Coronary artery (tissue), 2 donors: ENCODE measurements at regions not wholly inside any gene's neighbourhood (a gene's known extent, or its start where the extent isn't known, plus 50 kb on each side); places are given as distances from the start of the nearest gene placed in this dataset.
"Not testable (repeated sequence)": the region's sequence is repeated elsewhere in the genome, so short reads cannot be mapped to it uniquely, and the experiment has no call there.

Experiments
- DNase-seq: peaks from one replicate; pipeline ENCODE4 v3.0.0-alpha.2; 2017; ENCODE audit warnings: low spot score
- H3K27ac ChIP-seq, 2 donors: fragments of 200-600 bp; sonication (generic); one replicate each; pipeline ENCODE4 v1.5.1; 2016 to 2019
- H3K4me3 ChIP-seq: fragments of 200-600 bp; sonication (generic); 2 replicates; pipeline ENCODE4 v1.5.1; 2016; ENCODE audit warnings: mild to moderate bottlenecking, moderate library complexity
- TF ChIP-seq, protein P1 (sequence below): fragments of 200-600 bp; sonication (generic); IDR thresholded peaks from one replicate; pipeline ENCODE4 v1.5.1; 2019; ENCODE audit warnings: antibody characterized with exemption

DNA sequence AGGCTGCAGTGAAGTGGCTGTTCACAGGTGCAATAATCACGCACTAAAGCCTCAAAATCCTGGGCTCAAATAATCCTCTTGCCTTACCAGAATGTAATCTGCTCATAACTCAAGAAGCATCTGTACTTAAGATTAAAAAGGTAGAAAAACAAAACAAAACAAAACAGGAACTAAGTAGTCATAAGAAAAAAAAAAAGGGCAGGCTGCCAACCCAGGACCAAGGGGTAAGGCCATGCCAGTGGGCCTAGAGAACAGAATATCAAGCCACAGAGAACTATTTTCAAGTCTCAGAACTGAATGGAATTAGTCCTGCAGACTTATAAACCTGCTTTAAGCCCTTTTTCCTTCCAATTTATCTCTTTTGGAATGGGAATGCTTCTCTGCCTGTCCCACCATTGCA is 64.8 kb upstream of the TBC1D3K start:
- TF ChIP-seq, protein P1, sequence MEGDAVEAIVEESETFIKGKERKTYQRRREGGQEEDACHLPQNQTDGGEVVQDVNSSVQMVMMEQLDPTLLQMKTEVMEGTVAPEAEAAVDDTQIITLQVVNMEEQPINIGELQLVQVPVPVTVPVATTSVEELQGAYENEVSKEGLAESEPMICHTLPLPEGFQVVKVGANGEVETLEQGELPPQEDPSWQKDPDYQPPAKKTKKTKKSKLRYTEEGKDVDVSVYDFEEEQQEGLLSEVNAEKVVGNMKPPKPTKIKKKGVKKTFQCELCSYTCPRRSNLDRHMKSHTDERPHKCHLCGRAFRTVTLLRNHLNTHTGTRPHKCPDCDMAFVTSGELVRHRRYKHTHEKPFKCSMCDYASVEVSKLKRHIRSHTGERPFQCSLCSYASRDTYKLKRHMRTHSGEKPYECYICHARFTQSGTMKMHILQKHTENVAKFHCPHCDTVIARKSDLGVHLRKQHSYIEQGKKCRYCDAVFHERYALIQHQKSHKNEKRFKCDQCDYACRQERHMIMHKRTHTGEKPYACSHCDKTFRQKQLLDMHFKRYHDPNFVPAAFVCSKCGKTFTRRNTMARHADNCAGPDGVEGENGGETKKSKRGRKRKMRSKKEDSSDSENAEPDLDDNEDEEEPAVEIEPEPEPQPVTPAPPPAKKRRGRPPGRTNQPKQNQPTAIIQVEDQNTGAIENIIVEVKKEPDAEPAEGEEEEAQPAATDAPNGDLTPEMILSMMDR: no peak
- Histone ChIP-seq H3K4me3 (no peak overlapping the region), H3K27ac (no peak overlapping the region)
- no peak for DNase-seq

DNA sequence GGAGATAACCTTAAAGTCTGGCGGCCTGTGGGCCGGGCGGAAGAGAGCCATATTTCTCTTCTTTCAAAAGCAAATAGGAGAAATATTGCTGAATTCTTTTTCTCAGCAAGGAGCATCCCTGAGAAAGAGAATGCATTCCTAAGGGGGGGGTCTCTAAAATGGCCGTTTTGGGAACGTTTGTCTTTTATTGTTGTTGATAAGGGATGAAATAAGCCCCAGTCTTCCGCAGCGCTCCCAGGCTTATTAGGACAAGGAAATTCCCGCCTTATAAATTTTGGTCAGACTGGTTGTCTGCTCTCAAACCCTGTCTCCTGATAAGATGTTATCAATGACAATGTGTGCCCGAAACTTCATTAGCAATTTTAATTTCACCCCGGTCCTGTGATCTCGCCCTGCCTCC is 65.8 kb upstream of the TBC1D3K start:
- H3K27ac ChIP-seq, DNase-seq, H3K4me3 ChIP-seq: not testable (repeated sequence)

DNA sequence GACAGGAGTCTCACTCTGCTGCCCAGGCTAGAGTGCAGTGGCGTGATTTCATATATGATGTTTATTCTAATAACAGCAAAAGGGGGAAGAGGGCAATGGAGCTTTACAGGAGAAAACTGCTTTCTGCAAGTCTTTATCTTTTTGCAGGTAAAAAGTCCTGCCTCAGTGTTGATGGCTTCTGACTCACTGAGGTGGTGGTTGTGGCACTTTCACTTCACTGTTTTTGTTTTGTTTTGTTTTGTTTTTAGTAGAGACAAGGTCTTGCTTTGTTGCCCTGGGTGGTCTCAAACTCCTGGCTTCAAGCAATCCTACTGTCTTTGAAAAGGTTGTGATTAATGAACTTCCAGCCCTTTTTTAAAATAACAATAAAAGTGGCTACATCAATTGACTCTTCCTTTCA is 68.0 kb upstream of the TBC1D3K start:
- DNase-seq: no peak
- no peak overlapping the region for H3K27ac ChIP-seq
- TF ChIP-seq, protein P1: no peak
- H3K4me3 ChIP-seq: no peak overlapping the region

DNA sequence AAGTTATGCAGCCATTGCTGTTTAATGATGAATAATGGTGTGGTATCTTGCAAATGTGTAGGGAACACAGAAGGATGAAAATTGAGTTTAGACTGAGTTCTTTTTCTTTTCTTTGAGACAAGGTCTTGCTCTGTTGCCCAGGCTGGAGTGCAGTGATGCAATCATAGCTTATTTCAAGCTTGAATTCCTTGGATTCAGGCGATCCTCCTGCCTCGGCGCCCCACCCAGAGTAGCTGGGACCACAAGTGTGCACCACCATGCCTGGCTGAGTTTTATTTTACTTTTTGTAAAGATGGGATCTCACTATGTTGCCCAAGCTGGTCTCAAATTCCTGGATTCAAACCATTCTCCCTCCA is 74.6 kb upstream of the TBC1D3K start:
- TF ChIP-seq, protein P1: no peak
- peak; percentile 28 for DNase-seq
- Histone ChIP-seq H3K4me3 (no peak overlapping the region), H3K27ac (no peak overlapping the region)

DNA sequence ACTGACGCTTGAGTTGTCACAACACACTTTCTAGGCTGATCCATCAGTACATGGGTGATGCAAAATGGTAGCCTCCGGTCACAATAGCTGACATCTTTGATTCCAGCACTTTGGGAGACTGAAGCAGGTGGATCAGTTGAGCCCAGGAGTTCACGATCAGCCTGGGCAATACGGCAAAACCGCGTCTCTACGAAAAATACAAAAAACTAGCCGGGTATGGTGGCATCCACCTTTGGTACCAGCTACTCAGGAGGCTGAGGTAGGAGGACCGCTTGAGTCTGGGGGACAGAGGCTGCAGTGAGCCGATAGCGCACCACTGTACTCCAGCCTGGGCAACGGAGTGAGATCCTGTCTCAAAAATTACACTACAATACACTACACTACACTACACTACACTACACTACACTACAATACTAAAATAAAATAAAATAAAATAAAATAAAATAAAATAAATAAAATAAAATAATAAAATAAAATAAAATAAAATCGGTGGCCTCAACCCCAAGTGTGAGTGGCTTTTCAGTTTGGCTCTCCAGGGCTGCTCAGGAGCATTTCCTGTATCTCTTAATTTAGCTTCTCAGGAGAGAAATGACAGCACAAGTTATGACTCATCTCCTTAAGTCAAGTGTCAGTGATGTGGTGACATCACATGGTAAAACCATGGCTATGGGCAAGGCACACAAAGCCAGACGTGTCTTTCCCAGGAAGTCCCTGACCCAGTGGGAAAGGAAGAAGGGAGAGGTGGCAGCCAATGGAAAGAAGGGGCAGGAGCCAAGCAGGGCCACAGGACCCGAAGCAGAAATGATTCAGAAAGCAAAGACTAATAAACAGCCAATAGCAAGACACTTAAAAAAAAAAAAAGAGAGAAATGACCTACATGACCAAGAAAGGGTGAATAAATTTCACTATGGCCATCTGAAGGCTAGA is 75.3 kb upstream of the TBC1D3K start:
- Histone ChIP-seq H3K4me3 (no peak overlapping the region), H3K27ac (no peak overlapping the region)
- peak; percentile 12 for DNase-seq
- TF ChIP-seq, protein P1: no peak

DNA sequence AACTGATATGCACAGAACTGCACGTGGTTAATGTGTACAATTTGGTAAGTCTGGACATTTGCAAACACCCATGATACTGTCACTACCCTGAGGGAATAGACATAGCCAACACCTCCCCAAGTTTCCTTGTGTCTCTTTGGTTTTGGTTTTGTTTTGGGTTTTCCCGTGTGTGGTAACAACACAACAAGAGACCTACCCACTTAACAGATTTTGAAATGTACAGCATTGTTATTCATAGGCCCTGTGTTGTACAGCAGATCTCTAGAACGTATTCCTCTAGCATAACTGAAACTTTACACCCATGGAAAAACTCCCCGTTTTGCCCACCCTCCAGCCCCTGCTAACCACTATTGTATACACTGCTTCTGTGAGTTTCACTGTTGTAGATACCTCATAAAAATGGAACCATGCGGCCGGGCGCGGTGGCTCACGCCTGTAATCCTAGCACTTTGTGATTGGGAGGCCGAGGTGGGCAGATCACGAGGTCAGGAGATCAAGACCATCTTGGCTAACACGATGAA is 76.3 kb upstream of the TBC1D3K start:
- TF ChIP-seq, protein P1: no peak
- Histone ChIP-seq H3K4me3 (no peak overlapping the region), H3K27ac (no peak overlapping the region)
- peak; percentile 55 for DNase-seq

DNA sequence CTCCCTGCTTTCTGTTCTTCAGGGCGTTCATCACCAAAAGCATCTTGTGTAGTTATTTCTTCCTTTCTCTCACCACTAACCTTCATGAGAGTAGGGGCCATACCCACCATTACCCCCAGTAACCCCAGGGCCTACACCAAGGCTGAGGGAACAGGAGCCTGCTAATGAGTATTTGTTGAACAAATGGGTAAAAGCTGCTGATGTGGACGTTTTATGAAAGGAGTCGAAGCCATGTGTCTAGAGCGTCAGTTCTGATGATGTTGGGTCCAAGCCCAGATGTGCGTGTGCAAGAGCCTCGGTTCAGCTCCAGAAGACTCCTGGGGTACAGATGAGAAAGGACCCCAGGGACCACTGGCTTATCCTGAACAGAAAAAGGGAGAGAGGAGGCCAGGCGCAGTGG is 77.1 kb upstream of the TBC1D3K start:
- no peak overlapping the region for H3K27ac ChIP-seq
- DNase-seq: no peak
- TF ChIP-seq, protein P1: no peak
- H3K4me3 ChIP-seq: no peak overlapping the region
